PC-3 (cell line): ENCODE measurements at regions not wholly inside any gene's neighbourhood (a gene's known extent, or its start where the extent isn't known, plus 50 kb on each side); places are given as distances from the start of the nearest gene placed in this dataset.

ENCODE experiments used
- ATAC-seq: fragments of 200-7000 bp; cut with Tn5 transposase; 2 replicates; pipeline ENCODE4 v1.9.1; 2020; ENCODE audit warnings: mild to moderate bottlenecking, moderate library complexity
- BruUV-seq: library from RNA; stranded (reverse); fragments of 400-500 nt; replicated peaks from 2 replicates; lab custom pipeline; 2021; lab: Mats Ljungman, UMichigan
- CTCF ChIA-PET: fragments of 300-600 bp; sonication (Branson Sonifier 250); formaldehyde crosslinking; loops from one replicate; lab custom pipeline; 2022; ENCODE audit warnings: antibody characterized with exemption; lab: Charles Lee
- POLR2A ChIA-PET: fragments of 300-600 bp; sonication (Branson Sonifier 250); formaldehyde crosslinking; loops from one replicate; lab custom pipeline; 2022; ENCODE audit warnings: antibody characterized with exemption; ENCODE audit not compliant: unreplicated experiment; lab: Charles Lee
- DNase-seq: peaks from one replicate; pipeline ENCODE4 v3.0.0-alpha.2; 2015
- H2AFZ ChIP-seq: fragments of 300-600 bp; sonication (generic); 2 replicates; pipeline ENCODE4 v1.6.0; 2016; ENCODE audit warnings: antibody characterized with exemption, low read length
- H3F3A ChIP-seq: fragments of 300-600 bp; sonication (generic); one replicate; pipeline ENCODE4 v1.6.0; 2017; ENCODE audit warnings: antibody characterized with exemption, low read length, control low read depth, mild to moderate bottlenecking; ENCODE audit not compliant: unreplicated experiment
- H3K27ac ChIP-seq: fragments of 300-600 bp; sonication (generic); 2 replicates; pipeline ENCODE4 v1.5.1; 2016; ENCODE audit warnings: mild to moderate bottlenecking, low read length
- H3K27me3 ChIP-seq: fragments of 300-600 bp; sonication (generic); 2 replicates; pipeline ENCODE4 v1.6.1; 2016; ENCODE audit warnings: low read length, mixed read lengths
- H3K36me3 ChIP-seq: fragments of 300-600 bp; sonication (generic); 2 replicates; pipeline ENCODE4 v1.6.1; 2016; ENCODE audit warnings: low read depth, mixed run types, low read length, mixed read lengths
- H3K4me1 ChIP-seq: fragments of 300-600 bp; sonication (generic); 2 replicates; pipeline ENCODE4 v1.5.1; 2016; ENCODE audit warnings: low read length; ENCODE audit not compliant: insufficient read depth
- H3K4me2 ChIP-seq: fragments of 300-600 bp; sonication (generic); 2 replicates; pipeline ENCODE4 v1.6.0; 2016; ENCODE audit warnings: low read length
- H3K4me3 ChIP-seq: fragments of 300-600 bp; sonication (generic); 2 replicates; pipeline ENCODE4 v1.5.1; 2016; ENCODE audit warnings: mild to moderate bottlenecking, low read length, mixed read lengths
- H3K79me2 ChIP-seq: fragments of 300-600 bp; sonication (generic); 2 replicates; pipeline ENCODE4 v1.6.1; 2017; ENCODE audit warnings: low read length, mixed read lengths
- H3K9ac ChIP-seq: fragments of 300-600 bp; sonication (generic); 2 replicates; pipeline ENCODE4 v1.6.0; 2016; ENCODE audit warnings: mild to moderate bottlenecking, low read length
- H3K9me2 ChIP-seq: fragments of 300-600 bp; sonication (generic); replicated peaks from 2 replicates; pipeline ENCODE4 v1.6.1; 2016; ENCODE audit warnings: mixed run types, low read length, mixed read lengths
- H3K9me3 ChIP-seq: fragments of 300-600 bp; sonication (generic); 2 replicates; pipeline ENCODE4 v1.6.1; 2016; ENCODE audit warnings: low read length, mixed read lengths
- H4K20me1 ChIP-seq: fragments of 300-600 bp; sonication (generic); 2 replicates; pipeline ENCODE4 v1.6.1; 2016; ENCODE audit warnings: low read length, mixed read lengths
- CTCF ChIP-seq: fragments of 300-600 bp; sonication (generic); conservative IDR thresholded peaks from 2 replicates; pipeline ENCODE4 v1.5.1; 2017; ENCODE audit warnings: antibody characterized with exemption, low read depth, mild to moderate bottlenecking, low read length
- EZH2 ChIP-seq: fragments of 300-600 bp; sonication (generic); IDR thresholded peaks from one replicate; pipeline ENCODE4 v1.6.1; 2017; ENCODE audit warnings: antibody characterized with exemption, mild to moderate bottlenecking, low read length; ENCODE audit not compliant: unreplicated experiment
- EZH2phosphoT487 ChIP-seq: fragments of 300-600 bp; sonication (generic); IDR thresholded peaks from 2 replicates; pipeline ENCODE4 v1.6.1; 2018; ENCODE audit warnings: mild to moderate bottlenecking, antibody characterized with exemption, low read length, borderline replicate concordance
- intact Hi-C: fragments of 100-400 bp; cut with micrococcal nuclease; formaldehyde crosslinking; loops from 2 replicates; pipeline ENCODE4 v1.9.0; 2023

GRCh38 chr16:88288303-88288702, 94.5 kb upstream of the ZNF469 start:
- no TSS peak for BruUV-seq
- H3K27ac ChIP-seq = no peak overlapping the region
- no peak for ATAC-seq
- no peaks in the 10 kb centered on the region for H3K9me2 ChIP-seq
- no peaks in the 10 kb centered on the region for H4K20me1 ChIP-seq
- H3K27me3 ChIP-seq = no peaks in the 10 kb centered on the region
- H3K79me2 ChIP-seq = no peaks in the 10 kb centered on the region
- H3F3A ChIP-seq = no peaks in the 10 kb centered on the region
- intact Hi-C loops = no loop called here
- DNase-seq = no peak
- H3K9me3 ChIP-seq = peaks cover 5% of the 10 kb centered on the region; the same call in 1 of the 2 replicates
- no peaks in the 10 kb centered on the region for H3K4me1 ChIP-seq
- no peaks in the 10 kb centered on the region for H3K36me3 ChIP-seq
- POLR2A ChIA-PET = no interaction called here
- no peak overlapping the region for H3K9ac ChIP-seq
- no peak overlapping the region for H3K4me3 ChIP-seq
- TF ChIP-seq EZH2 (no peak), EZH2phosphoT487 (no peak), CTCF (no peak)
- H3K4me2 ChIP-seq = no peak overlapping the region
- no peak overlapping the region for H2AFZ ChIP-seq
- CTCF ChIA-PET = no interaction called here

GRCh38 chr16:88289001-88289400, 93.8 kb upstream of the ZNF469 start:
- H3K79me2 ChIP-seq = no peaks in the 10 kb centered on the region
- BruUV-seq = no TSS peak
- H3K27me3 ChIP-seq = no peaks in the 10 kb centered on the region
- H2AFZ ChIP-seq = no peak overlapping the region
- no peaks in the 10 kb centered on the region for H3K36me3 ChIP-seq
- no peaks in the 10 kb centered on the region for H3F3A ChIP-seq
- no peaks in the 10 kb centered on the region for H3K9me2 ChIP-seq
- H3K27ac ChIP-seq = no peak overlapping the region
- peaks cover 5% of the 10 kb centered on the region; the same call in 1 of the 2 replicates for H3K9me3 ChIP-seq
- ChIA-PET POLR2A (no interaction called here), CTCF (no interaction called here)
- H3K4me1 ChIP-seq = no peaks in the 10 kb centered on the region
- no peak for DNase-seq
- no peak for TF ChIP-seq CTCF
- no peak for TF ChIP-seq EZH2
- no peak for TF ChIP-seq EZH2phosphoT487
- H4K20me1 ChIP-seq = no peaks in the 10 kb centered on the region
- no peak overlapping the region for H3K4me3 ChIP-seq
- H3K4me2 ChIP-seq = no peak overlapping the region
- ATAC-seq = no peak
- intact Hi-C loops = no loop called here
- H3K9ac ChIP-seq = no peak overlapping the region

- no peaks in the 10 kb centered on the region for H3K79me2 ChIP-seq
- H3K4me1 ChIP-seq = no peaks in the 10 kb centered on the region
- no peaks in the 10 kb centered on the region for H3F3A ChIP-seq
- no peak overlapping the region for H3K9ac ChIP-seq
- POLR2A ChIA-PET = no interaction called here
- H3K4me2 ChIP-seq = no peak overlapping the region
- no peak overlapping the region for H3K27ac ChIP-seq
- CTCF ChIA-PET = no interaction called here
- no peaks in the 10 kb centered on the region for H3K27me3 ChIP-seq
- BruUV-seq = no TSS peak
- H4K20me1 ChIP-seq = no peaks in the 10 kb centered on the region
- H3K9me3 ChIP-seq = peaks cover 5% of the 10 kb centered on the region; the same call in 1 of the 2 replicates
- no peaks in the 10 kb centered on the region for H3K36me3 ChIP-seq
- intact Hi-C loops = no loop called here
- H3K9me2 ChIP-seq = no peaks in the 10 kb centered on the region
- H3K4me3 ChIP-seq = no peak overlapping the region
- DNase-seq = no peak
- no peak for ATAC-seq
- no peak for TF ChIP-seq EZH2phosphoT487
- no peak for TF ChIP-seq CTCF
- TF ChIP-seq EZH2 = no peak
- no peak overlapping the region for H2AFZ ChIP-seq
These were observed 93.2 kb upstream of the ZNF469 start for GRCh38 chr16:88289561-88289960.
